ENCODE measurements at regions not wholly inside any gene's neighbourhood (a gene's known extent, or its start where the extent isn't known, plus 50 kb on each side); places are given as distances from the start of the nearest gene placed in this dataset.

DNA sequence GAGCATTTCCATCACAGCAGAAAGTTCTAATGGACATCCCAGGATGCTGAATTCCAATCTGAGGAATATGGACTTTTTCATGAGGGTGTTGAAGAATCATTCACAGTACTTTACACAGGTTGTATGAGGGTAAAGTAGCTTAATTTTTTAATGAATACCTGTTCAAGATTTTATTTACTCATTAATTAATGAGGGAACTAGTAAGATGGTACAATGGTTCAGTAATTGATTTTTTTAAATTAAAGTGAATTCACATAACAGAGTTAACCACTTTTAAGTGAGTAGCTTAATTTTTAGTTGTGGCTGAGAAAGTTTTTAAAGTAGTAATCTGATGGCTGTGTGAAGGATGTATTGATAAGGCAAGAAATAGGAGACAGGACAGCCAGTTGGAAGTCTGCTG lies 266.5 kb downstream of the GFRA1 start:
- H3K27me3 ChIP-seq (ENCODE audit: insufficient read depth, low read depth, severe bottlenecking), result no peaks in the 10 kb centered on the region
- no peak overlapping the region for H3K27ac ChIP-seq
- no peaks in the 10 kb centered on the region for H3K36me3 ChIP-seq
- TF ChIP-seq, protein P1, sequence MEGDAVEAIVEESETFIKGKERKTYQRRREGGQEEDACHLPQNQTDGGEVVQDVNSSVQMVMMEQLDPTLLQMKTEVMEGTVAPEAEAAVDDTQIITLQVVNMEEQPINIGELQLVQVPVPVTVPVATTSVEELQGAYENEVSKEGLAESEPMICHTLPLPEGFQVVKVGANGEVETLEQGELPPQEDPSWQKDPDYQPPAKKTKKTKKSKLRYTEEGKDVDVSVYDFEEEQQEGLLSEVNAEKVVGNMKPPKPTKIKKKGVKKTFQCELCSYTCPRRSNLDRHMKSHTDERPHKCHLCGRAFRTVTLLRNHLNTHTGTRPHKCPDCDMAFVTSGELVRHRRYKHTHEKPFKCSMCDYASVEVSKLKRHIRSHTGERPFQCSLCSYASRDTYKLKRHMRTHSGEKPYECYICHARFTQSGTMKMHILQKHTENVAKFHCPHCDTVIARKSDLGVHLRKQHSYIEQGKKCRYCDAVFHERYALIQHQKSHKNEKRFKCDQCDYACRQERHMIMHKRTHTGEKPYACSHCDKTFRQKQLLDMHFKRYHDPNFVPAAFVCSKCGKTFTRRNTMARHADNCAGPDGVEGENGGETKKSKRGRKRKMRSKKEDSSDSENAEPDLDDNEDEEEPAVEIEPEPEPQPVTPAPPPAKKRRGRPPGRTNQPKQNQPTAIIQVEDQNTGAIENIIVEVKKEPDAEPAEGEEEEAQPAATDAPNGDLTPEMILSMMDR (IDR thresholded peaks at IDR 0.05; ENCODE audit: low read depth, low read length), result no peak
- no peak overlapping the region for H3K4me3 ChIP-seq (ENCODE audit: low read depth, low read length)
- DNase-seq, result no peak
- H3K9me3 ChIP-seq (ENCODE audit: severe bottlenecking), result no peaks in the 10 kb centered on the region

DNA sequence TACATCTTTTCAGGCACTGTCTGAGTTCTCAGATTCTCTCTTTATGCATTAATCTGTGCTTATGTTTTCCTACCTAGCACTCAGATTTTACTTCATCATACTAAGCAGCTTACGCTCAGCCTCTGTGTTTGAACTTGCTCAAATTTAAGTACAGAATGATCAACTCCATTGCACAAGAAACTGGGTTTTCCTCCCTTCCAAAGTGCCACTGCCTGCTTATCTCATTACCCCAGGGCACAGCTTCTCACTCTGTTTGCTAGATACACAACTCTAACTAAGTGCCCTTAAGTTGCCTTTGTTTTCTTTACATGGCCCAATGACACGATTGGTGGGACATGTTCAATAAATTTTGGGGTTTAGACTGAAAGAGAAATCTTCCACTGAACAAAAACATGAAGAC lies 267.7 kb downstream of the GFRA1 start:
- no peak overlapping the region for H3K4me3 ChIP-seq (ENCODE audit: low read depth, low read length)
- TF ChIP-seq, protein P1 (IDR thresholded peaks at IDR 0.05; ENCODE audit: low read depth, low read length), result no peak
- no peak for DNase-seq
- no peaks in the 10 kb centered on the region for H3K27me3 ChIP-seq (ENCODE audit: insufficient read depth, low read depth, severe bottlenecking)
- H3K36me3 ChIP-seq, result no peaks in the 10 kb centered on the region
- no peaks in the 10 kb centered on the region for H3K9me3 ChIP-seq (ENCODE audit: severe bottlenecking)
- H3K27ac ChIP-seq, result no peak overlapping the region

DNA sequence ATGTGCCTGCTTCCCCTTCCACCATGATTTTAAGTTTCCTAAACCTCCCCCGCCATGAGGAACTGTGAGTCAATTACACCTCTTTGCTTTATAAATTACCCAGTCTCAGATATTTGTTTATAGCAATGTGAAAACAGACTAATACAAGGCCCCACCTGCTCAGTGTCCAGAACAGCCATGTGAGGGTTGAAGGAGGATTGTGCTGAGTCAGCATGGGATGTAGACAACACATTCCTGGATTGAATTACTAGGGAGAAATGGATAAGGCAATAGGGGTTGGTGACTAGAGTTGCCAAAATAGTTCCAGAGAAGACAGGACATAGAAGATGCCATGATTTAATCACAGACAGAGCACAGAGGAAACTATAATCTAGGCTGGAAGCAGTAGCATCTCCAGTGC lies 270.3 kb downstream of the GFRA1 start:
- TF ChIP-seq, protein P1 (IDR thresholded peaks at IDR 0.05; ENCODE audit: low read depth, low read length), result no peak
- no peak overlapping the region for H3K27ac ChIP-seq
- H3K4me3 ChIP-seq (ENCODE audit: low read depth, low read length), result no peak overlapping the region
- no peak for DNase-seq
- peaks cover 4% of the 10 kb centered on the region for H3K9me3 ChIP-seq (ENCODE audit: severe bottlenecking)
- H3K27me3 ChIP-seq (ENCODE audit: insufficient read depth, low read depth, severe bottlenecking), result no peaks in the 10 kb centered on the region
- no peaks in the 10 kb centered on the region for H3K36me3 ChIP-seq

DNA sequence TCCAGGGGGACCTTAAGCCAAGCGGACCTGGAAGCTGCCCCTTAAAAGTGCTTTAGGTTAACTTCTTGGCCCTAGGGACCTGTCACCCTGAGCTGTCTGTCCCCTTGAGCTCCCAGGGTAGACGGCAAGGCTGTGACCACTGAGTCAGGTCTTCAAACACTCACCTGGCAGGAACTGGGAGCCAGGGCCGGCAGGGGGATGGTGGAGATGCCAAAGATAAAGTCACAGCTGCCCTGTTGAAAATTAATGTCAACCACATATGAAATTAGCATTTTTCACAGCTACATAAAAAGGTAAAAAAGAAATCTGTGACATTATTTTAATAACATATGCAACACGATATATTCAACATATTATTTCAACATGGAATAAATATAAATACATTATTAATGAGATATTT lies 271.0 kb downstream of the GFRA1 start:
- TF ChIP-seq, protein P1 (IDR thresholded peaks at IDR 0.05; ENCODE audit: low read depth, low read length), result no peak
- Histone ChIP-seq H3K27me3 (ENCODE audit: insufficient read depth, low read depth, severe bottlenecking) (no peaks in the 10 kb centered on the region), H3K4me3 (ENCODE audit: low read depth, low read length) (no peak overlapping the region), H3K9me3 (ENCODE audit: severe bottlenecking) (peaks cover 12% of the 10 kb centered on the region), H3K36me3 (no peaks in the 10 kb centered on the region), H3K27ac (no peak overlapping the region)
- no peak for DNase-seq

DNA sequence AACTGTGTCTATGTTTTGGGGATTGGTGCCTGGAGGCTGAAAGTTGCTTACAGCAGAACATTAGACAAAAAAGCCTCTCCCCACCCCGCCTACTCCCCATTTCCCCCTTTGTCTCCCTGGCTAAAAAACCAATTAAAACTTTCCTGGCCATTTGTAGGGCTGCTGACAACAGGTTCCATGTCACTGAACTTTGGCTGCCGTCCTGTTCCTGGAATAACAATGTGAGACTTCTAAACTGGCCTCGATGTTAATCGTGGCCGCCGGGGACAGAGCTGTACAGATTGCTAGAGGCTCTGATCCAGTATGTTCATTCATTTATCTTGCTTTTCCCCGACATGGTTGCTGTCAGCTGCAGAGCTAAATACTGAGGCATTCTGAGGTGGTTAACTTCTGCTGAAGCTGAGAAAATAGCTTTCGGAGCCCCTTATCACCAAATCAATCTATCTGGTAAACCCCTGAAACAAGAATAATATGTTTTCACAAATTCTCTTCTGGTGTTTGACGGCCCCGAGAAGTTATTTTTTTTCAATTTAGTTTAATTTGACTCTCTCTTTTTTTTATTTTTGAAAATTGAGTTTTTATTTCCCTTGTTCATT lies 271.6 kb downstream of the GFRA1 start:
- H3K27me3 ChIP-seq (ENCODE audit: insufficient read depth, low read depth, severe bottlenecking), result no peaks in the 10 kb centered on the region
- peak; percentile 59 for DNase-seq
- H3K36me3 ChIP-seq, result no peaks in the 10 kb centered on the region
- TF ChIP-seq, protein P1 (IDR thresholded peaks at IDR 0.05; ENCODE audit: low read depth, low read length), result no peak
- no peak overlapping the region; the same call in 1 of the 2 replicates for H3K27ac ChIP-seq
- H3K9me3 ChIP-seq (ENCODE audit: severe bottlenecking), result peaks cover 13% of the 10 kb centered on the region
- no peak overlapping the region for H3K4me3 ChIP-seq (ENCODE audit: low read depth, low read length)

All from WERI-Rb-1 (cell line).